ENCODE measurements at regions not wholly inside any gene's neighbourhood (a gene's known extent, or its start where the extent isn't known, plus 50 kb on each side); places are given as distances from the start of the nearest gene placed in this dataset.
"Not testable (repeated sequence)": the region's sequence is repeated elsewhere in the genome, so short reads cannot be mapped to it uniquely, and the experiment has no call there.

DNA sequence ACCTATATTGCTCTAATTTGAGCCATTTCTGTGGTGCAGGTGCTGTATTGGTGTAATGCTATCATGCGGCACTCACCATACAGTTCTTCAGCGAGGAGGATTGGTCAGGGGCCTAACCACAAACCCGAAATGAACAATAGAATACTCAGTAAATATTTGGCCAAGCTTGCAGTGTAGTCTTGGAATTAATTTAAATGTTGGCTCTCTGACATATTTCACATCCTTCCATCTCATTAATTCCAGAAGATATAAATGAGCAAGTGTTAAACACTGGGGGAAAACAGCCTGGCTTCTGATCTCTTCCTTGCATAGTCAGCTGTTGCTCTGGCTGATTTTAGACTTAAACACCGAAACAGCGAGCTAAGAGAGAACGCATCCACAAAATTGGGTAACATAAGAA lies 663.1 kb upstream of the GHITM start:
- DNase-seq (ENCODE audit: low spot score in 2 of 2), result no peak
- Mint-ChIP-seq H3K27ac (no peak overlapping the region), H3K36me3 (no peaks in the 10 kb centered on the region), H3K9me3 (peaks cover 20 to 31% of the 10 kb centered on the region in 2 donors)
- ATAC-seq, result no peak

DNA sequence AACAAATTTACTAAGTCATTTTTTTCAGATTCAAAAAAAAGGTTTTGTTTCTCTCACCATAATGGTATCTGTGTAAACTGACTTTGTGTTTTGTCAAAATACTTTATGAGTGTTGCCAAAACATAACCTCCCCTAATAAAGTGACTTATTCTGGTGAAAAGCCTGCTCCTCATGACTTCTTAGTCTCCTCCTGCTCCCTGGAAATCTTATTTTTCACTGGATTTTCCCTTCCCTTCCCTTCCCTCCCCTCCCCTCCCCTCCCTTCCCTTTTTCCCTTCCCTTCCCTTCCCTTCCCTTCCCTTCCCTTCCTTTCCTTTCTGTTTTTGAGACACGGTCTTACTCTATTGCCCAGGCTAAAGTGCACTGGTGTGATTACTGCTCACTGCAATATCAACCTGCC lies 650.1 kb upstream of the GHITM start:
- DNase-seq (ENCODE audit: low spot score in 2 of 2) (no peak), ATAC-seq (no peak)
- Mint-ChIP-seq H3K27ac (no peak overlapping the region), H3K9me3 (peaks cover 9 to 11% of the 10 kb centered on the region in 2 donors), H3K36me3 (peaks cover 0 to 5% of the 10 kb centered on the region in 2 donors)

GRCh38 chr10:83492004-83492403 lies 647.3 kb upstream of the GHITM start:
- ATAC-seq, result no peak
- Mint-ChIP-seq H3K27ac (no peak overlapping the region), H3K36me3 (no peaks in the 10 kb centered on the region), H3K9me3 (peaks cover 3 to 12% of the 10 kb centered on the region in 2 donors)
- DNase-seq (ENCODE audit: low spot score in 2 of 2), result no peak

- H3K9me3 Mint-ChIP-seq, result peaks cover 12 to 13% of the 10 kb centered on the region in 2 donors
- no peak overlapping the region for H3K27ac Mint-ChIP-seq
- DNase-seq (ENCODE audit: low spot score in 2 of 2) (no peak), ATAC-seq (no peak)
- no peaks in the 10 kb centered on the region for H3K36me3 Mint-ChIP-seq
Observed at GRCh38 chr10:83512681-83513080, 626.6 kb upstream of the GHITM start.

DNA sequence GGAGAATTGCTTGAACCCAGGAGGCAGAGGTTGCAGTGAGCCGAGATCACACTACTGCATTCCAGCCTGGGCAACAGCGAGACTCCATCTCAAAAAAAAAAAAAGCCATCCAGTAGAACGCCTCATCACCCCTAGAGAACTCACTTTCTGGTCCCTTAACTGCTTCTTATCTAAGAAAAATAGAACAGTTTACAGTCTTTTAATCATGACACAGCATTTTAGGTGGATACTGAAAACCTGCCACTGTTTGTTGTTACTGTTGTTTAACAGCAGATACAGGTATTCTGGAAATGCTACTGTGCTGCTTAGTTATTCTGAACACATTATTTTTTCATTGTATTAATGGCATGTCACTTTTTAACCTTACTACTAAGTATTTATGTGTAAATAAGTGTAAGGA lies 624.3 kb upstream of the GHITM start:
- DNase-seq (ENCODE audit: low spot score in 2 of 2) (no peak), ATAC-seq (no peak)
- H3K9me3 Mint-ChIP-seq, result peaks cover 12 to 13% of the 10 kb centered on the region in 2 donors
- H3K36me3 Mint-ChIP-seq, result no peaks in the 10 kb centered on the region
- H3K27ac Mint-ChIP-seq, result no peak overlapping the region

GRCh38 chr10:83516788-83517187 lies 622.5 kb upstream of the GHITM start:
- no peak for ATAC-seq
- Mint-ChIP-seq H3K36me3 (no peaks in the 10 kb centered on the region), H3K27ac (no peak overlapping the region), H3K9me3 (peaks cover 12 to 13% of the 10 kb centered on the region in 2 donors)
- DNase-seq (ENCODE audit: low spot score in 2 of 2), result no peak

DNA sequence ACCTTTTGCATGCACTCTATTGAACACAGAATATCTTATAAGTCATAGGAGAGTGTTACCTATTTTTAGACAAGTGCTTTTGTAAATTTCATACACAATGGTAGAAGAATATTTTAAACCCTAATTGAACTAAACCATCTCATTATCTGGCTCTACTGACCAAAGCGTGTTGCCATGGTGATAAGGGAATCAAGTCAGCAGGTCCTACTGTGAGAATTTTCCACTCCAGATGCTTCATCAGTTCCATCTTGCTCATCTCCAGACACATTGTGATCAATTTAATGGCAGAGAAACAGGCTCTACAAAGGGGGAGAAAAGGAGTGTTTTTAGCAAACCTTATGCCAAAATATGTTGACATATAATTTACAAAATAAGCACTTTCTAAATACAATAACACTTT lies 621.9 kb upstream of the GHITM start:
- ATAC-seq (no peak), DNase-seq (ENCODE audit: low spot score in 2 of 2) (no peak)
- no peak overlapping the region for H3K27ac Mint-ChIP-seq
- H3K36me3 Mint-ChIP-seq, result no peaks in the 10 kb centered on the region
- H3K9me3 Mint-ChIP-seq, result peaks cover 12 to 13% of the 10 kb centered on the region in 2 donors

- ATAC-seq, result no peak
- Mint-ChIP-seq H3K36me3 (no peaks in the 10 kb centered on the region), H3K9me3 (peaks cover 8 to 13% of the 10 kb centered on the region in 2 donors), H3K27ac (no peak overlapping the region)
- no peak for DNase-seq (ENCODE audit: low spot score in 2 of 2)
Observed at GRCh38 chr10:83518779-83519178, 620.5 kb upstream of the GHITM start.

DNA sequence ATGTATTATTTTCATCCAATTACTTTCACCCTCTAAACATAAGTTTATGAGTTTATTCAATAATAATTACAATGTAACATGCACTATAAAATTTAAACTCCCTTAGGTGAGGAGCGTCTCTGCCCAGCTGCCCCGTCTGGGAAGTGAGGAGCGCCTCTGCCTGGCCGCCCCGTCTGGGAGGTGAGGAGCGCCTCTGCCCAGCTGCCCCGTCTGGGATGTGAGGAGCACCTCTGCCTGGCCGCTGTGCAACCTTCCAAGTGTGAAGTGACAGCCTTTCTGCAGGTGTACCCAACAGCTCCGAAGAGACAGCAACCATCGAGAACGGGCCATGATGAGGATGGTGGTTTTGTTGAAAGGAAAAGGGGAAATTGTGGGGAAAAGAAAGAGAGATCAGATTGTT lies 618.9 kb upstream of the GHITM start:
- not testable (repeated sequence) for H3K36me3 Mint-ChIP-seq, ATAC-seq

DNA sequence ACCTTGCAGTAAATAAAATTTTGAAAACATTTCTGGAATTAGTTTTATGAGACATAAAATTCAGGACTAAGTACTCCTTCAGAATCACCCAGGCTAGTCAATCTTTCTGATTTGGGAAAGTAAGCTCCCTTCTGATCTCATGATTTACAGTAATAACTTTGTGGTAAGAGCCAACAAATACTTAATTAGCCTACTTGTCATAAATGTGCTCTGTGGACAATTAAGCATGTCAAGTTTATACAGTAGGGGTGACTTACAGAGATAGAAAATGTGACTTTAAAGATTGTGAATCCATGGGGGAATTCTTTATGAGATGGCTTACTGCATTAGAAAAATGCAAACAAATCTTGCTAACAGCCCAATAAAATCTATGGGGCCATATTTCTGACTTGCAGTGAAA lies 616.9 kb upstream of the GHITM start:
- Mint-ChIP-seq H3K36me3 (peaks cover 0 to 5% of the 10 kb centered on the region in 2 donors), H3K9me3 (peaks cover 13 to 18% of the 10 kb centered on the region in 2 donors), H3K27ac (no peak overlapping the region)
- ATAC-seq, result no peak
- no peak for DNase-seq (ENCODE audit: low spot score in 2 of 2)

More for the DNA sequence above, 618.9 kb upstream of the GHITM start:
- not testable (repeated sequence) for DNase-seq (ENCODE audit: low spot score in 2 of 2); H3K27ac Mint-ChIP-seq
- peaks cover 17 to 18% of the 10 kb centered on the region in 2 donors for H3K9me3 Mint-ChIP-seq

DNA sequence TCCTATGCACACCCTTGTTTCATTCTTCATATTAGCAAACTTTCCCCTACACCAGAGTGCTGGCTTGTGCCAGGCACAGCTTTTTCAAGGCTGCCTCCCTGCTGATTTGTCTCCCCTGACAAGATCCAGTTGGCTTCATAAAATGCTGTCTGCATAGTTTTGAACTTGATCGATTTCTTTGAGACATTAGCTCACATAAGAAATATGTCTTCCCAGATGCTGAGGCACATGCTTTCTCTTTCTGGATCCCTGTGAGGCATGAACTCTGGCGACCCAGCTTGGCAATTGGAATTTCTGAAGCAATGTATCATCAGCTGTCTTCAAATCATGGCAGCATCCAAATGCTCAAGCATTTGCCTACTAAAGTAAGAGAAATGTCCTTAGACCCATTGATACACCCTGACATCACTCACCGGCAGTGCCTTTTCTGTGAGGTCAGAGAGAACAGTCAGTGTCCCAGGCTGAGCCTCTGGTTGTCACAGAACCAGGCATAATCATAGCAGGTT lies 616.4 kb upstream of the GHITM start:
- Mint-ChIP-seq H3K27ac (no peak overlapping the region), H3K36me3 (peaks cover 0 to 5% of the 10 kb centered on the region in 2 donors), H3K9me3 (peaks cover 17 to 18% of the 10 kb centered on the region in 2 donors)
- DNase-seq (ENCODE audit: low spot score in 2 of 2) (no peak), ATAC-seq (no peak)

GRCh38 chr10:83527934-83528333 lies 611.4 kb upstream of the GHITM start:
- Mint-ChIP-seq H3K36me3 (peaks cover 0 to 5% of the 10 kb centered on the region in 2 donors), H3K27ac (no peak overlapping the region), H3K9me3 (peaks cover 28 to 30% of the 10 kb centered on the region in 2 donors)
- ATAC-seq, result no peak
- no peak for DNase-seq (ENCODE audit: low spot score in 2 of 2)

- H3K27ac Mint-ChIP-seq, result no peak overlapping the region
- H3K9me3 Mint-ChIP-seq, result peaks cover 13% of the 10 kb centered on the region in 2 donors
- ATAC-seq, result no peak
- no peaks in the 10 kb centered on the region for H3K36me3 Mint-ChIP-seq
- no peak for DNase-seq (ENCODE audit: low spot score in 2 of 2)
Observed at GRCh38 chr10:83533290-83533689, 606.0 kb upstream of the GHITM start.

- ATAC-seq, result no peak
- H3K36me3 Mint-ChIP-seq, result no peaks in the 10 kb centered on the region
- H3K27ac Mint-ChIP-seq, result no peak overlapping the region
- DNase-seq (ENCODE audit: low spot score in 2 of 2), result no peak
- H3K9me3 Mint-ChIP-seq, result peaks cover 13 to 19% of the 10 kb centered on the region in 2 donors
Observed at GRCh38 chr10:83536426-83536825, 602.9 kb upstream of the GHITM start.

- Mint-ChIP-seq H3K27ac (no peak overlapping the region), H3K36me3 (no peaks in the 10 kb centered on the region), H3K9me3 (peaks cover 13 to 14% of the 10 kb centered on the region in 2 donors)
- ATAC-seq (no peak), DNase-seq (ENCODE audit: low spot score in 2 of 2) (no peak)
Observed at GRCh38 chr10:83538047-83538446, 601.3 kb upstream of the GHITM start.

GRCh38 chr10:83539528-83540308 lies 599.6 kb upstream of the GHITM start:
- Mint-ChIP-seq H3K9me3 (peaks cover 9 to 10% of the 10 kb centered on the region in 2 donors), H3K27ac (no peak overlapping the region), H3K36me3 (no peaks in the 10 kb centered on the region)
- DNase-seq (ENCODE audit: low spot score in 2 of 2) (no peak), ATAC-seq (no peak)

- Mint-ChIP-seq H3K9me3 (peaks cover 9 to 10% of the 10 kb centered on the region in 2 donors), H3K36me3 (no peaks in the 10 kb centered on the region), H3K27ac (no peak overlapping the region)
- ATAC-seq (no peak), DNase-seq (ENCODE audit: low spot score in 2 of 2) (no peak)
Observed at GRCh38 chr10:83541046-83541445, 598.3 kb upstream of the GHITM start.

Measured in activated naive CD4-positive, alpha-beta T cell treated with anti-CD3 and anti-CD28 coated beads, Interleukin-2, amount 50 U/mL, for 72 hours (primary cell).